B cell (primary cell): ENCODE measurements at regions not wholly inside any gene's neighbourhood (a gene's known extent, or its start where the extent isn't known, plus 50 kb on each side); places are given as distances from the start of the nearest gene placed in this dataset.

ENCODE experiments used
- ATAC-seq: fragments of 200-7000 bp; cut with Tn5 transposase; one replicate; pipeline ENCODE4 v1.10.0; 2021; ENCODE audit warnings: low read depth, mild to moderate bottlenecking, moderate number of reproducible peaks, moderate library complexity
- CTCF ChIA-PET: fragments of 350-600 bp; sonication (Branson Sonifier 250); formaldehyde crosslinking; loops from one replicate; lab custom pipeline; 2021; ENCODE audit warnings: antibody characterized with exemption, inconsistent platforms; lab: Charles Lee
- POLR2A ChIA-PET: fragments of 350-600 bp; sonication (Branson Sonifier 250); formaldehyde crosslinking; loops from one replicate; lab custom pipeline; 2021; ENCODE audit warnings: antibody characterized with exemption; lab: Charles Lee
- DNase-seq: peaks from one replicate; pipeline ENCODE4 v3.0.0; 2013
- H2AFZ ChIP-seq: 2 replicates; pipeline ENCODE4 v1.6.1; 2012; ENCODE audit warnings: mild to moderate bottlenecking, low read depth, low read length; ENCODE audit not compliant: insufficient read depth, poor library complexity, severe bottlenecking
- H3K27ac ChIP-seq, 2 donors: 1 replicate in 1 of 2; 2 replicates in 1 of 2; pipeline ENCODE4 v1.5.1; 2012 to 2013; ENCODE audit warnings: low read length in 2 of 2, mild to moderate bottlenecking in 2 of 2, moderate library complexity in 1 of 2
- H3K27me3 ChIP-seq, 4 experiments: fragments of 200-600 bp in 1 of 4; sonication (generic) in 1 of 4; replicated peaks in 1 of 4; 1 replicate in 2 of 4; 2 replicates in 2 of 4; pipeline versions ENCODE4 v1.6.1 to v1.7.0; 2013 to 2016; ENCODE audit warnings: low read length in 3 of 4, mild to moderate bottlenecking in 2 of 4, mixed read lengths in 1 of 4, moderate library complexity in 1 of 4; ENCODE audit not compliant: insufficient read depth in 4 of 4, control insufficient read depth in 3 of 4; ENCODE audit errors: control extremely low read depth in 1 of 4
- H3K36me3 ChIP-seq, 2 experiments: replicated peaks in 1 of 2; 1 replicate in 1 of 2; 2 replicates in 1 of 2; pipeline versions ENCODE4 v1.6.1 to v1.7.1; 2013; ENCODE audit warnings: low read length in 1 of 2; ENCODE audit not compliant: insufficient read depth in 2 of 2, control insufficient read depth in 1 of 2; ENCODE audit errors: control extremely low read depth in 1 of 2, extremely low read depth in 1 of 2
- H3K4me1 ChIP-seq, 2 donors: fragments of 200-600 bp in 1 of 2; sonication (generic) in 1 of 2; 1 replicate in 1 of 2; 2 replicates in 1 of 2; pipeline versions ENCODE4 v1.5.1 to v1.6.1; 2013 to 2017; ENCODE audit warnings: low read length in 2 of 2; ENCODE audit not compliant: control insufficient read depth in 2 of 2, insufficient read depth in 2 of 2
- H3K4me2 ChIP-seq: replicated peaks from 2 replicates; pipeline ENCODE3; 2012; ENCODE audit warnings: mild to moderate bottlenecking, low read depth, low read length; ENCODE audit not compliant: poor library complexity, severe bottlenecking
- H3K4me3 ChIP-seq, 5 experiments: fragments of 200-600 bp in 1 of 5; sonication (generic) in 1 of 5; 1 replicate in 3 of 5; 2 replicates in 2 of 5; pipeline versions ENCODE4 v1.5.1 to v1.7.0; 2011 to 2016; ENCODE audit warnings: low read length in 4 of 5, mild to moderate bottlenecking in 4 of 5, low read depth in 2 of 5, control low read depth in 1 of 5, moderate library complexity in 1 of 5; ENCODE audit not compliant: insufficient read depth in 1 of 5; ENCODE audit errors: control extremely low read depth in 1 of 5, extremely low read depth in 1 of 5
- H3K79me2 ChIP-seq: fragments of 200-600 bp; sonication (generic); one replicate; pipeline ENCODE4 v1.6.0; 2016; ENCODE audit warnings: low read length; ENCODE audit not compliant: control insufficient read depth, insufficient read depth
- H3K9ac ChIP-seq: fragments of 200-600 bp; sonication (generic); 2 replicates; pipeline ENCODE4 v1.6.1; 2017; ENCODE audit warnings: mild to moderate bottlenecking, low read length, moderate library complexity
- H3K9me3 ChIP-seq, 3 donors: one replicate each; pipeline versions ENCODE4 v1.6.1 to v1.7.1; 2013; ENCODE audit warnings: low read length in 2 of 3; ENCODE audit not compliant: control insufficient read depth in 2 of 3, insufficient read depth in 1 of 3; ENCODE audit errors: control extremely low read depth in 1 of 3
- H4K20me1 ChIP-seq: 2 replicates; pipeline ENCODE4 v1.6.0; 2012; ENCODE audit warnings: mild to moderate bottlenecking, low read length; ENCODE audit not compliant: insufficient read depth, control insufficient read depth, poor library complexity, severe bottlenecking
- H3K27ac Mint-ChIP-seq: one replicate; pipeline ENCODE4 v1.8.0; 2021; ENCODE audit warnings: mixed read lengths
- H3K27me3 Mint-ChIP-seq: one replicate; pipeline ENCODE4 v1.8.0; 2021; ENCODE audit warnings: mixed read lengths
- H3K4me1 Mint-ChIP-seq: one replicate; pipeline ENCODE4 v1.8.0; 2021; ENCODE audit warnings: mixed read lengths
- H3K4me3 Mint-ChIP-seq: one replicate; pipeline ENCODE4 v1.8.0; 2021; ENCODE audit warnings: mixed read lengths
- H3K9me3 Mint-ChIP-seq: one replicate; pipeline ENCODE4 v1.8.0; 2022; ENCODE audit warnings: mixed read lengths; ENCODE audit not compliant: insufficient read depth
- CTCF ChIP-seq: fragments of 200-600 bp; IDR thresholded peaks from one replicate; pipeline ENCODE4 v1.8.0; 2022; ENCODE audit warnings: antibody characterized with exemption, mild to moderate bottlenecking
- EZH2 ChIP-seq: IDR thresholded peaks from 2 replicates; pipeline ENCODE4 v1.6.1; 2012; ENCODE audit warnings: borderline replicate concordance, low read depth, mild to moderate bottlenecking, moderate library complexity, low read length; ENCODE audit not compliant: insufficient read depth, poor library complexity, severe bottlenecking
- WGBS: methylation state at CpG from one replicate; pipeline ENCODE4 v1.1.5; 2013; ENCODE audit warnings: missing lambda C conversion rate; ENCODE audit not compliant: insufficient coverage; 5-methylcytosine and 5-hydroxymethylcytosine counted together
- intact Hi-C: fragments of 100-400 bp; cut with micrococcal nuclease; formaldehyde crosslinking; loops from one replicate; pipeline ENCODE4 v1.10.0; 2022

GRCh38 chr7:16023046-16023445, 336.6 kb upstream of the MEOX2 start:
- intact Hi-C loops = no loop called here
- POLR2A ChIA-PET = no interaction called here
- no peaks in the 10 kb centered on the region for H3K4me1 Mint-ChIP-seq

GRCh38 chr7:16021851-16022250, 335.4 kb upstream of the MEOX2 start:
- Histone ChIP-seq H3K27ac (no peak overlapping the region), H3K9me3 (no peaks in the 10 kb centered on the region), H3K9ac (no peak overlapping the region), H2AFZ (no peak overlapping the region), H4K20me1 (no peaks in the 10 kb centered on the region), H3K4me3 (no peak overlapping the region), H3K27me3 (no peaks in the 10 kb centered on the region), H3K4me2 (no peak overlapping the region), H3K79me2 (no peaks in the 10 kb centered on the region), H3K4me1 (no peaks in the 10 kb centered on the region), H3K36me3 (no peaks in the 10 kb centered on the region)
- POLR2A ChIA-PET = no interaction called here
- Mint-ChIP-seq H3K9me3 (no peaks in the 10 kb centered on the region), H3K27me3 (no peaks in the 10 kb centered on the region), H3K4me3 (no peak overlapping the region), H3K27ac (no peak overlapping the region), H3K4me1 (no peaks in the 10 kb centered on the region)
- WGBS = no CpG with 5 or more reads among the region's 1 CpG
- DNase-seq (no peak), ATAC-seq (no peak)
- intact Hi-C loops = no loop called here
- TF ChIP-seq CTCF (no peak), EZH2 (no peak)
- CTCF ChIA-PET = no interaction called here

More at GRCh38 chr7:16023046-16023445, 336.6 kb upstream of the MEOX2 start:
- no peak for DNase-seq
- Histone ChIP-seq H3K4me1 (no peaks in the 10 kb centered on the region), H3K4me2 (no peak overlapping the region), H3K9me3 (no peaks in the 10 kb centered on the region), H3K27ac (no peak overlapping the region), H3K9ac (no peak overlapping the region), H2AFZ (no peak overlapping the region), H3K4me3 (no peak overlapping the region), H3K27me3 (no peaks in the 10 kb centered on the region), H3K36me3 (no peaks in the 10 kb centered on the region), H4K20me1 (no peaks in the 10 kb centered on the region), H3K79me2 (no peaks in the 10 kb centered on the region)
- no peaks in the 10 kb centered on the region for H3K27me3 Mint-ChIP-seq
- H3K4me3 Mint-ChIP-seq = no peak overlapping the region
- no CpG with 5 or more reads among the region's 2 CpGs for WGBS
- CTCF ChIA-PET = no interaction called here
- no peak for ATAC-seq
- no peak overlapping the region for H3K27ac Mint-ChIP-seq
- no peak for TF ChIP-seq EZH2
- no peak for TF ChIP-seq CTCF
- no peaks in the 10 kb centered on the region for H3K9me3 Mint-ChIP-seq
